ENCODE measurements at regions not wholly inside any gene's neighbourhood (a gene's known extent, or its start where the extent isn't known, plus 50 kb on each side); places are given as distances from the start of the nearest gene placed in this dataset.

DNA sequence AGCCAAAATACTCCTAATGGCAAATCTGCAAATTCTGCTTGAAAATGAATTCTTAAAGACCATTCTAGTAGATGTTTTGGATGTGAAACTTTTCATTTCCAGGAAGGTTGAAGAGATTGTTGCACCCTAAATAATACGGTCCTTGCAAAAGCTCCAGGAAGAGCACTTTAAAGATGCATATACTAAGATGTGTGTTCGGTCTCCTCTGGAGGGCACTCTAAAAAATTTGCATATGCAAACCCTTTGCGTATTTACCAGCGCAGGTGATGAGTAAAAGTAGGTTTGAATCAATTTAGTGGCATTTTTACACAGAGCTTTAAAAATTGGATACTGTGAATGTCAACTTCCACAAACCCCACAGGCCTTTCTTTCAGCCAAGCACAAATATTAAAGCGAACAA, 378.1 kb upstream of the SORCS1 start:
- Histone ChIP-seq H3K4me1 (no peaks in the 10 kb centered on the region), H3K27ac (no peak overlapping the region), H3K27me3 (no peaks in the 10 kb centered on the region), H3K4me3 (no peak overlapping the region), H3K36me3 (no peaks in the 10 kb centered on the region), H3K9me3 (no peaks in the 10 kb centered on the region)
- DNase-seq, result no peak
- TF ChIP-seq, protein P1, sequence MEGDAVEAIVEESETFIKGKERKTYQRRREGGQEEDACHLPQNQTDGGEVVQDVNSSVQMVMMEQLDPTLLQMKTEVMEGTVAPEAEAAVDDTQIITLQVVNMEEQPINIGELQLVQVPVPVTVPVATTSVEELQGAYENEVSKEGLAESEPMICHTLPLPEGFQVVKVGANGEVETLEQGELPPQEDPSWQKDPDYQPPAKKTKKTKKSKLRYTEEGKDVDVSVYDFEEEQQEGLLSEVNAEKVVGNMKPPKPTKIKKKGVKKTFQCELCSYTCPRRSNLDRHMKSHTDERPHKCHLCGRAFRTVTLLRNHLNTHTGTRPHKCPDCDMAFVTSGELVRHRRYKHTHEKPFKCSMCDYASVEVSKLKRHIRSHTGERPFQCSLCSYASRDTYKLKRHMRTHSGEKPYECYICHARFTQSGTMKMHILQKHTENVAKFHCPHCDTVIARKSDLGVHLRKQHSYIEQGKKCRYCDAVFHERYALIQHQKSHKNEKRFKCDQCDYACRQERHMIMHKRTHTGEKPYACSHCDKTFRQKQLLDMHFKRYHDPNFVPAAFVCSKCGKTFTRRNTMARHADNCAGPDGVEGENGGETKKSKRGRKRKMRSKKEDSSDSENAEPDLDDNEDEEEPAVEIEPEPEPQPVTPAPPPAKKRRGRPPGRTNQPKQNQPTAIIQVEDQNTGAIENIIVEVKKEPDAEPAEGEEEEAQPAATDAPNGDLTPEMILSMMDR (IDR thresholded peaks at IDR 0.05), result no peak
- intact Hi-C loops (cut with DNase I; ENCODE audit: low total_unique reads), result no loop called here

DNA sequence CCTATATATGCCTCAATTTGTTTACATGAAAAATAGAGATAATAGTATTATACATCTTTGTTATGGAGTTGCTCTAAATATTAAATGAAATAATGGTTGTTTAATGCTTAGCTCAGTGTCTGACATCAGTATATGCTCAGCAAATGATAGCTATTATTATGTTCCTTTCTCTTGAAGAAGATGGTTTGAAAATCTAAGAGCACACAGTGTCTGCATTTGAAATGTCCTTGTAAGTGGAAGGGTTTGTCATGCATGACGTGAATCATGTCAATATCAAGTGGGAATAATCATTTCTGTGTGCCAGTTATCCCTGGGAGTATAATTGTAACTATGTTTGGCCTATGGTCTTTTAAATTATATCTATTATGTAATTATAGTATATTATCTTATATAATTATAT, 377.5 kb upstream of the SORCS1 start:
- Histone ChIP-seq H3K27me3 (no peaks in the 10 kb centered on the region), H3K9me3 (no peaks in the 10 kb centered on the region), H3K27ac (no peak overlapping the region), H3K4me3 (no peak overlapping the region), H3K36me3 (no peaks in the 10 kb centered on the region), H3K4me1 (no peaks in the 10 kb centered on the region)
- no peak for DNase-seq
- intact Hi-C loops (cut with DNase I; ENCODE audit: low total_unique reads), result no loop called here
- TF ChIP-seq, protein P1 (IDR thresholded peaks at IDR 0.05), result no peak

DNA sequence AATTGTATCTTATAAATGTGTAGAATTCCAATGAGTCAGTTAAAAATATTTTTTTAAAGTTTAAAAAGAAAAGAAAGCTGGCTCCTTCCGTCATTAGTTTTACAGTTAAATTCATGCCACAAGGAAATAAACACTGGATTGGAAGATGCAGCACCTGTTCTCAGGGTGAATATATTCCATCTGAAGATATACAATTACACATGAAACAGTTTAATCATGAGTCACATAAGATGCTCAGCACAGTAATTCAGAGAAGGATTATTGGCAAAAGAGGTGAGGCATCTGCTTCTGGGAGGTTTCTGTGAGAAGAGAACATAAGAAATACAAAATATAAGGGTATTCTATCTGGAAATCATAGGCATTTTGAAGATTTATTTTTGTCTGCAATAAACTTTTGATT, 376.5 kb upstream of the SORCS1 start:
- no peak for DNase-seq
- Histone ChIP-seq H3K27ac (no peak overlapping the region), H3K27me3 (no peaks in the 10 kb centered on the region), H3K4me1 (no peaks in the 10 kb centered on the region), H3K36me3 (no peaks in the 10 kb centered on the region), H3K4me3 (no peak overlapping the region), H3K9me3 (no peaks in the 10 kb centered on the region)
- TF ChIP-seq, protein P1 (IDR thresholded peaks at IDR 0.05), result no peak
- intact Hi-C loops (cut with DNase I; ENCODE audit: low total_unique reads), result no loop called here

DNA sequence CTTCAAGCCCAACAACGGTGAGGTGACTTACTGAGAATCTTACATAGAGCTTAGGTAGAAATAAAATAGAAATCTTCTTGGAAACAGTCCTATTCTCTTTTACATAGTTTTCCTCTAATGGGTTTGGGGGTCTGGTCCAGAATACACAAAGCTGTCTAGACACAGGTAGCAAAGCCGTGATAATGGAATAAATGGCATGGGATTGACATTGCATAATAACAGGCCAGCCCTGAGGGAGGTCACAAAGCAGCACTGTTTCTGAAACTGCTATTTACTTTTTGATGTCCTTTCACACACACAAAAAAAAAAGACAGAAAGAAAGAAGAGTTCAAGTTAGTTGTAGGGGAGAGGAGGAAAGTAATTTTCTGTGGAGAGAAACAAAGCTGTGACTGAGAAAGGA, 364.8 kb upstream of the SORCS1 start:
- DNase-seq, result no peak
- Histone ChIP-seq H3K9me3 (no peaks in the 10 kb centered on the region), H3K4me3 (no peak overlapping the region), H3K27me3 (no peaks in the 10 kb centered on the region), H3K4me1 (no peaks in the 10 kb centered on the region), H3K36me3 (no peaks in the 10 kb centered on the region), H3K27ac (no peak overlapping the region)
- TF ChIP-seq, protein P1 (IDR thresholded peaks at IDR 0.05), result no peak
- intact Hi-C loops (cut with DNase I; ENCODE audit: low total_unique reads), result no loop called here

DNA sequence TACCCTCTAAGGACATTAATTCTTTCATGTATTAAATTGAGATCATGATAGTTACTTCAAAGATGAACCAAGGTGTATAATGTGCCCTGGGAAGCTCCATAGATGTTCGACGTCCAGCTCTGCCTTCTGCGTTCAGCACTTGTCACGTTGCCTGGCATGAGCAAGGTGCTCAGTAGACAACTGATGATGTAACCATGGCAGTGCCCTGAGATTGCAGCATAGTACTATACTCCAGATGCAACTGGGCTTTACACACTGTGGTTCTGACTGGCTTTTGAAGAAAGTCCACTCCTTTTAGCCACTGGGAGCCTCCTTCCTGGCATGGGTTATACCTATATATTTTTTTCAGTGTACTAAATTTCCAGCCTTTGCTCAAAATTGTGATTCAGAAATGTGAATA, 355.8 kb upstream of the SORCS1 start:
- TF ChIP-seq, protein P1 (IDR thresholded peaks at IDR 0.05), result no peak
- no peak for DNase-seq
- Histone ChIP-seq H3K27me3 (no peaks in the 10 kb centered on the region), H3K27ac (no peak overlapping the region), H3K4me3 (no peak overlapping the region), H3K36me3 (no peaks in the 10 kb centered on the region), H3K9me3 (no peaks in the 10 kb centered on the region), H3K4me1 (no peaks in the 10 kb centered on the region)
- intact Hi-C loops (cut with DNase I; ENCODE audit: low total_unique reads), result no loop called here

DNA sequence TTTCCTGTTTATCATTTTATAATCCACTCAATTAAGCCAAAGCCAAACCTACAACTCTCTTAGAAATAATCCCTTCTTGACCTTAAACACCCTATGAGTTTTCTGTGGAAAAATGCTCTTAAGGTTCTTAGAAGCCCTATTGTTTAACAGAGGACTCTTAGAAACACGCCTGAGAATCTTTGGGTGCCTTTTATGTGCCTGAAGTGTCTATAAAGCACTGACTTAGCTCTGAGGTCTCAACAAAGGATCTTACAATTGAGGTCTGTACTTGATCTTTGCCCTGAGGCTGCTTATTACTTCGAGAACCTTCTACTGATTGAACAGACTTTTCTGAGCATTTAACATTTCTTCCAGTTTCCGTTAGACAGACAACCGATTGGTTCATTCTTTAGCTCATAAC, 353.3 kb upstream of the SORCS1 start:
- Histone ChIP-seq H3K9me3 (no peaks in the 10 kb centered on the region), H3K27me3 (no peaks in the 10 kb centered on the region), H3K4me1 (no peaks in the 10 kb centered on the region), H3K36me3 (no peaks in the 10 kb centered on the region), H3K27ac (no peak overlapping the region), H3K4me3 (no peak overlapping the region)
- intact Hi-C loops (cut with DNase I; ENCODE audit: low total_unique reads), result no loop called here
- TF ChIP-seq, protein P1 (IDR thresholded peaks at IDR 0.05), result no peak
- no peak for DNase-seq
